ENCODE measurements at regions not wholly inside any gene's neighbourhood (a gene's known extent, or its start where the extent isn't known, plus 50 kb on each side); places are given as distances from the start of the nearest gene placed in this dataset.

DNA sequence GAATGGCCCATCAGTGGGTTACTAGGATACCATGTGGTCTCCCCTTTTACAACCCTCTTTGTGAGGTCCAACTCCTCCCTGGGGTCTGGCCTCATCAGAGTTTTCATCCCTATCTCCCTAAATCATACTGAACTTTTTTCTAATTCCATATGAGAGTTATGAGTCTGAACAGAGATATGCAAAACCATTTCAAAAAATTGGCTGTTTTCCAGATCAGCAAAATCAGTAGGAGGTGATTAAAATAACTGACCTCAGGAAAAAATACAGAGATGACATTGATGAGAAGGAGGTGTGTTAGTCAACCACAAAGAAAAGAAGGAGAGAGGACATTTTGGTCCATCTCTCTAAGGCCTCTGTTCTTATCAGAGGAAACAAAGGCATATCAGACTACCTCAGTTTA, 200.8 kb upstream of the CFAP20DC start:
- intact Hi-C loops (cut with micrococcal nuclease; ENCODE audit: unreplicated experiment): no loop called here
- no peaks in the 10 kb centered on the region for H3K9me3 Mint-ChIP-seq (ENCODE audit: low read depth, unreplicated experiment)
- BruUV-seq (replicated peaks): no TSS peak
- CTCF ChIA-PET: no interaction called here
- H3K36me3 Mint-ChIP-seq (ENCODE audit: insufficient read depth, unreplicated experiment): no peaks in the 10 kb centered on the region
- no peaks in the 10 kb centered on the region for H3K27me3 Mint-ChIP-seq (ENCODE audit: unreplicated experiment)
- TF ChIP-seq, protein P1, sequence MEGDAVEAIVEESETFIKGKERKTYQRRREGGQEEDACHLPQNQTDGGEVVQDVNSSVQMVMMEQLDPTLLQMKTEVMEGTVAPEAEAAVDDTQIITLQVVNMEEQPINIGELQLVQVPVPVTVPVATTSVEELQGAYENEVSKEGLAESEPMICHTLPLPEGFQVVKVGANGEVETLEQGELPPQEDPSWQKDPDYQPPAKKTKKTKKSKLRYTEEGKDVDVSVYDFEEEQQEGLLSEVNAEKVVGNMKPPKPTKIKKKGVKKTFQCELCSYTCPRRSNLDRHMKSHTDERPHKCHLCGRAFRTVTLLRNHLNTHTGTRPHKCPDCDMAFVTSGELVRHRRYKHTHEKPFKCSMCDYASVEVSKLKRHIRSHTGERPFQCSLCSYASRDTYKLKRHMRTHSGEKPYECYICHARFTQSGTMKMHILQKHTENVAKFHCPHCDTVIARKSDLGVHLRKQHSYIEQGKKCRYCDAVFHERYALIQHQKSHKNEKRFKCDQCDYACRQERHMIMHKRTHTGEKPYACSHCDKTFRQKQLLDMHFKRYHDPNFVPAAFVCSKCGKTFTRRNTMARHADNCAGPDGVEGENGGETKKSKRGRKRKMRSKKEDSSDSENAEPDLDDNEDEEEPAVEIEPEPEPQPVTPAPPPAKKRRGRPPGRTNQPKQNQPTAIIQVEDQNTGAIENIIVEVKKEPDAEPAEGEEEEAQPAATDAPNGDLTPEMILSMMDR (IDR thresholded peaks at IDR 0.05; ENCODE audit: unreplicated experiment): no peak
- no peak overlapping the region for H3K4me3 Mint-ChIP-seq (ENCODE audit: low read depth, unreplicated experiment)
- no peak for DNase-seq
- peaks cover 19% of the 10 kb centered on the region for H3K4me1 Mint-ChIP-seq (ENCODE audit: low read depth, unreplicated experiment)
- H3K27ac Mint-ChIP-seq (ENCODE audit: unreplicated experiment): no peak overlapping the region

DNA sequence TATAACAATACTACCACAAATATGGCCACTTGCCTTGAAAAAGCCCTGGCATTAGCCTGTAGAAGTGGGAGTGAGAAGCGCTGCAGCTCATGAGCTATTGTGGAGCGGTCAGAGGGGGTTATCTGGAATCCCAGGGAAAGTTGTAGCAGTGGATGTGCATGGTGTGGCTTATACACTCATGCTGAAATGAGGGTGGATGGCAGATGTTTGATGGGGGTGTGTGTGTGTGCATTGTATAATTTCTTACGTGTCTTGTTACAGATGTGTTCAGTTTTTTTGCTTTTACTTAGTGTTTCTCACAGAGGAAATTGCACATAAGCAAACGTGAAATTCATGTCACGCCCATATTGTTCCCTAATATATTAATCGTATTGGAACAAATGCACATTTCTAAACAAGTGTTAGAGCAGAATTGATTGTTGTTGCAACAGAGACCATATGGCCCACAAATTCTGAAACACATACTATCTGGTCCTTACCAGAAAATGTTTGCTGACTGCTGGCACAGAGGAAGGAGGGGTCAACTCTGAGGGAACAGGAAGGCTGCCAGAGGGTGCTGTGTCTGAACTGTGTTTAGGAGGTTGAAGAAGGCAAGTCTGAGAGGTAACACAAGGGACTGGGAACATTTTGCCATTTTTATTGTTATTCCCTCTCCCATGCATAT, 200.0 kb upstream of the CFAP20DC start:
- CTCF ChIA-PET: interaction anchor here (0.5 kb wide), 1 partner anchor 9 kb away, joined by 4 read pairs; no protein-coding TSS in a partner anchor
- peaks cover 19% of the 10 kb centered on the region for H3K4me1 Mint-ChIP-seq (ENCODE audit: low read depth, unreplicated experiment)
- no peak overlapping the region for H3K27ac Mint-ChIP-seq (ENCODE audit: unreplicated experiment)
- BruUV-seq (replicated peaks): no TSS peak
- intact Hi-C loops (cut with micrococcal nuclease; ENCODE audit: unreplicated experiment): no loop called here
- no peak for DNase-seq
- H3K4me3 Mint-ChIP-seq (ENCODE audit: low read depth, unreplicated experiment): no peak overlapping the region
- no peaks in the 10 kb centered on the region for H3K36me3 Mint-ChIP-seq (ENCODE audit: insufficient read depth, unreplicated experiment)
- TF ChIP-seq, protein P1 (IDR thresholded peaks at IDR 0.05; ENCODE audit: unreplicated experiment): no peak
- H3K9me3 Mint-ChIP-seq (ENCODE audit: low read depth, unreplicated experiment): no peaks in the 10 kb centered on the region
- no peaks in the 10 kb centered on the region for H3K27me3 Mint-ChIP-seq (ENCODE audit: unreplicated experiment)

DNA sequence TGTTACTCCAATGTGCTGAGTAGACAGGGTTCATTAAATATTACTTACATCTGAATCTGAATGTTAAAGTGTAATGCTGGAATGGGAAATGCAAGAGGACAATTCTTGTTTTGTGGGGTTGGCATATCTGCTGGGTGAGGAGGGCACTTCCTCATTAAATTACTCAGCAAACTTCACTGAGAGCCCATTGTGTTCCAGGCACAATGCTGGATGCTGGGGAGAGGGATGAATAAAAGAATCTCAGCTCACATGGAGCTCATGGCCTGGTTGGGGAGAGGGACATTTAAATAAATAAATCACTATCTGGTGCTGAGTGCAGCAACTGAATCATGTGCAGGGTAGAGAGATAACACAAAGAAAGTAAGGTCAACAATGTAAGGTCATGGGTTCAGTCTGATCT, 199.2 kb upstream of the CFAP20DC start:
- no peaks in the 10 kb centered on the region for H3K36me3 Mint-ChIP-seq (ENCODE audit: insufficient read depth, unreplicated experiment)
- no TSS peak for BruUV-seq (replicated peaks)

DNA sequence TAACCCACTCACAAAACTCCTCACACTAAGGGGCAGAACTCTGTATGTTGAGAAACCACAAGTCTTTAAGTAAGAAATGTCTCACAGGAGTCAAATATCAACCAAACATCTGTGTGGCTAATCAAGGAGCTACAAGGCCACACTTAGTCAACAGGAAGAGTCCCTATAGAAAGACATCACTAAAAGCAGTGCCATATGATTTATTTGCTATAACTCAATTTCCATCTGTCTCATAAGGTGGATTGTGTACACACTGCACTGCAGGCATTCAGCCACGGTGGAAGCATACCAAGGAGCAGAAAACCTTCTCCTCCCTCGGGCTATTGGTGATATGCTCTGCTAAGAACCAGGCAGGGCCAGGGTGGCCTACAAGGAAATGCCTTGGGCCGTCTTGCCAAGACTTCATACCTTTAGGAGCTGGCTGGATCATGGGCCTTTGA, 197.6 kb upstream of the CFAP20DC start:
- no TSS peak for BruUV-seq (replicated peaks)
- Mint-ChIP-seq H3K36me3 (ENCODE audit: insufficient read depth, unreplicated experiment) (no peaks in the 10 kb centered on the region), H3K27ac (ENCODE audit: unreplicated experiment) (no peak overlapping the region), H3K27me3 (ENCODE audit: unreplicated experiment) (no peaks in the 10 kb centered on the region), H3K4me3 (ENCODE audit: low read depth, unreplicated experiment) (no peak overlapping the region), H3K9me3 (ENCODE audit: low read depth, unreplicated experiment) (peaks cover 3% of the 10 kb centered on the region), H3K4me1 (ENCODE audit: low read depth, unreplicated experiment) (peaks cover 19% of the 10 kb centered on the region)
- CTCF ChIA-PET: no interaction called here
- TF ChIP-seq, protein P1 (IDR thresholded peaks at IDR 0.05; ENCODE audit: unreplicated experiment): no peak
- DNase-seq: no peak
- intact Hi-C loops (cut with micrococcal nuclease; ENCODE audit: unreplicated experiment): no loop called here

More for the DNA sequence above, 199.2 kb upstream of the CFAP20DC start:
- no peak overlapping the region for H3K4me3 Mint-ChIP-seq (ENCODE audit: low read depth, unreplicated experiment)
- TF ChIP-seq, protein P1 (IDR thresholded peaks at IDR 0.05; ENCODE audit: unreplicated experiment): no peak
- H3K9me3 Mint-ChIP-seq (ENCODE audit: low read depth, unreplicated experiment): no peaks in the 10 kb centered on the region
- DNase-seq: peak; percentile 14
- CTCF ChIA-PET: no interaction called here
- intact Hi-C loops (cut with micrococcal nuclease; ENCODE audit: unreplicated experiment): no loop called here
- H3K4me1 Mint-ChIP-seq (ENCODE audit: low read depth, unreplicated experiment): peaks cover 19% of the 10 kb centered on the region
- no peak overlapping the region for H3K27ac Mint-ChIP-seq (ENCODE audit: unreplicated experiment)
- H3K27me3 Mint-ChIP-seq (ENCODE audit: unreplicated experiment): no peaks in the 10 kb centered on the region

Data from Calu3 (cell line).